Keratinocyte (primary cell): ENCODE measurements at regions not wholly inside any gene's neighbourhood (a gene's known extent, or its start where the extent isn't known, plus 50 kb on each side); places are given as distances from the start of the nearest gene placed in this dataset.

Source experiments
- EZH2 ChIP-seq: IDR thresholded peaks from one replicate; pipeline ENCODE4 v1.6.1; 2012; ENCODE audit warnings: inconsistent platforms, mild to moderate bottlenecking, low read length, moderate library complexity
- TF ChIP-seq, protein P1 (sequence below), 3 experiments: IDR thresholded peaks in 1 of 3; conservative IDR thresholded peaks in 1 of 3; optimal IDR thresholded peaks in 1 of 3; 2 replicates in 2 of 3; 3 replicates in 1 of 3; pipeline versions ENCODE3 to v1.5.1; 2011; ENCODE audit warnings: low read length in 3 of 3, mild to moderate bottlenecking in 3 of 3, moderate library complexity in 2 of 3, control low read depth in 1 of 3, inconsistent platforms in 1 of 3; ENCODE audit not compliant: insufficient read depth in 2 of 3; ENCODE audit errors: extremely low read depth in 1 of 3

DNA sequence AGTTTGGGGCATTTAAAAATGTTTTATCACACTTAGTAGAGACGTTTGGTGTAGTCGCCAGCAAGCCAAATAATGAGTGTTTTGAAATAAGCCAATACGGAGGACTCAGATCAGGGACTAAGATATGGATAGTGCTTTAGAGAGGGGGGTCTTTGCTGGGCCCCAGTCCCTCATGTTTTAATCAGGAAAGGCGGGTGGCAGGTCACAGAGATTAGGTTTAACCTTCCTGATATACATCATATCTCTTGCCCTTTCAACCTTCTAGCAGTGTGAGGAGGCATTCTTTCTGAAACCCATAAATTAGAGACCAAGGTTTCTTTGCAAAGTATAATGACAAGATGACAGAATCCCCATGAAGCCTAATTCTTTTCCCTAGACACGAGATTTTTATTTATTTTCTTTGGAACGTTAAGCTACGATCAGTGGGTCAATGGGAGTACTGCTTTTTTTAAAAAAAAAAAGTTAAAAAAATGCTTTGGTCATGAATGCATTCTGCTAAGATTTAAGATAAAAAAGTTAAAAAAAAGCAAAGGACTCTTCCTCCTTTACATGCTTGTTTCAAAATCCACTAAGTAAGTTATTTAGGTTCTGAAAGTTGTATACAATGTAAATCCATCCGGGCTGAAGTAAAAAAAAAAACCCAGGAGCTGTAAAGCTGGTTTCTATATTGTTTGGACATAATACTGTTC lies 572.1 kb upstream of the SALL1 start:
- TF ChIP-seq, protein P1, sequence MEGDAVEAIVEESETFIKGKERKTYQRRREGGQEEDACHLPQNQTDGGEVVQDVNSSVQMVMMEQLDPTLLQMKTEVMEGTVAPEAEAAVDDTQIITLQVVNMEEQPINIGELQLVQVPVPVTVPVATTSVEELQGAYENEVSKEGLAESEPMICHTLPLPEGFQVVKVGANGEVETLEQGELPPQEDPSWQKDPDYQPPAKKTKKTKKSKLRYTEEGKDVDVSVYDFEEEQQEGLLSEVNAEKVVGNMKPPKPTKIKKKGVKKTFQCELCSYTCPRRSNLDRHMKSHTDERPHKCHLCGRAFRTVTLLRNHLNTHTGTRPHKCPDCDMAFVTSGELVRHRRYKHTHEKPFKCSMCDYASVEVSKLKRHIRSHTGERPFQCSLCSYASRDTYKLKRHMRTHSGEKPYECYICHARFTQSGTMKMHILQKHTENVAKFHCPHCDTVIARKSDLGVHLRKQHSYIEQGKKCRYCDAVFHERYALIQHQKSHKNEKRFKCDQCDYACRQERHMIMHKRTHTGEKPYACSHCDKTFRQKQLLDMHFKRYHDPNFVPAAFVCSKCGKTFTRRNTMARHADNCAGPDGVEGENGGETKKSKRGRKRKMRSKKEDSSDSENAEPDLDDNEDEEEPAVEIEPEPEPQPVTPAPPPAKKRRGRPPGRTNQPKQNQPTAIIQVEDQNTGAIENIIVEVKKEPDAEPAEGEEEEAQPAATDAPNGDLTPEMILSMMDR (optimal IDR thresholded peaks at IDR 0.05 in 1 of 3, IDR thresholded peaks at IDR 0.05 in 1 of 3, conservative IDR thresholded peaks at IDR 0.05 in 1 of 3; ENCODE audit: extremely low read depth in 1 of 3, insufficient read depth in 2 of 3, low read length in 3 of 3): no peak
- no peak for TF ChIP-seq EZH2
